ENCODE measurements at regions not wholly inside any gene's neighbourhood (a gene's known extent, or its start where the extent isn't known, plus 50 kb on each side); places are given as distances from the start of the nearest gene placed in this dataset.

DNA sequence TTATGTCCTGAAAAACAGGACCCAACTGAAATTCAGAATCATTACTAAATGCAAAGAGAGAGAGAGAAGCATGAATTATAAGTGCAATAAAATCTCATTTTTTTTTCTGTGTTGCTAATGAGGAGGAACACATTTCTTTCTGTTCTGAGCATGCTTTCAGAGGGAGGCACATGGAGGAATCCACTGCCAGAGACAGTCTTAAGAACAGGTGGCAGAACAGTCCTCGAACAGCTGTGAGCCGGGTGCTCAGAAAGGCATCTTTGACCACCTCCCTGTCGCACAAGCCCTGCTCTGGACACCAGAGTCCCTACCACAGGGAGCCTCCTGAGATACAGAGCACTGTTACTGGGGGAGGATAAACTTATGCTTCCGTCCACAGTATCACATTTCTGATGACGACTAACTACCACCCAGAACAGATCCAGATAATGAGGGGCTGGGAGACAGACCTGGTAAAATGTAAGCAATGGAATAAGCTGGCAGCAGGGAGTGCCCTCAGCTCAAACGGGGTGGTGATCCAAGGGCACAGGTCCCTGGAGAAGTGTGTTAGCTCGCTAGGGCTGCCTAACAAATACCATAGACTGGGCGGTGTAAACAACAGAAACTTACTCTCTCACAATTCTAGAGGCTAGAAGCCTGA is 134.0 kb downstream of the SLC1A3 start:
- TF ChIP-seq CTCF (IDR thresholded peaks at IDR 0.05; ENCODE audit: borderline replicate concordance, extremely low read depth, low read length, poor library complexity, severe bottlenecking) (no peak), EZH2 (IDR thresholded peaks at IDR 0.05; ENCODE audit: borderline replicate concordance, low read depth, low read length, severe bottlenecking) (no peak)
